ENCODE measurements at regions not wholly inside any gene's neighbourhood (a gene's known extent, or its start where the extent isn't known, plus 50 kb on each side); places are given as distances from the start of the nearest gene placed in this dataset.

DNA sequence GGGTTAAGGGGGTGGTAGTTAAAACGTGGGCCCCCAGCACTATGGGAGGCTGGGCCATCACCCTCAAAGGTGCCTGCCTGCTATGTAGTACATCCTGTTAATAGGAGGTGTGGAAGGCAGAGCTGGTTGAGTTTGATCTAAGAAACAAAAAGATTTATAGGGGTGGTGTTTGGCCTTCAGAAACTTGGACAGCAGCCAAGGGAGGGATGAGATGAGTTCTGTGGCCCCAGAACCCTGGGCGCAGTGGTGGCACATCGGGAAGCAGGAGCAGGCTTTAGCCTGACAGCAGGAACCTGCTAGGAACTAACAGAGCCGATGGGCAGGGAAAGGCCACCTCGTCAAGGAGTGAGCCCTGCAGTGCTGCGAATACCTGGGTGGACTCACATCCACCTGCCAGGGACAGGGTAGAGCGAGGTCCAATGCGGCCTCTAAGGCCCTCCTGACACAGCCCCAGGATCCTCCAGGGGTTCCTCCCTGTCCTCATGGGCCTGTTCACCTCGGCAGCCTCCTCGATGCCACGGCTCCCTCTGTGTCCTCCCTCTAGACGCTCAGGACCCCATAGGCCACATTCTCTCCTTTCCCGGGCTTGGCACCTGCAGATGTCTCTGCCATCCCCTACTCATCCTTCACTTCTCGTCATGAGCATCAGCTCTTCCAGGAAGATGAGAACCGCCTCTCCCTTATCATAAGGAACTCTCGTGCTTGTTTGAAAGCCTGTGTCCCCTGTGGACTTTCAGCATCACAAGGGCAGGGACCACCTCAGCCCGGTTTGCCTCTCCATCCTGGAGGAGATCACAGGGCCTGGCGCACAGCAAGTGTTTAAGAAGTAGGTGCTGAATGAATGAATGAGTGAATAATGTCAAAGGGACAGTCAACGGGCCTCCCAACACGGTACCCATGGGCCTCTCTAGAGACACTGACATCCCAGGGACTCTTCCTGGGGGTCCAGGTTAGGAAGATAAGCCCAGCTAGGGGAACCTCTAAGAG is 103.5 kb upstream of the TNRC6C start:
- no peak for DNase-seq (ENCODE audit: low read depth)

DNA sequence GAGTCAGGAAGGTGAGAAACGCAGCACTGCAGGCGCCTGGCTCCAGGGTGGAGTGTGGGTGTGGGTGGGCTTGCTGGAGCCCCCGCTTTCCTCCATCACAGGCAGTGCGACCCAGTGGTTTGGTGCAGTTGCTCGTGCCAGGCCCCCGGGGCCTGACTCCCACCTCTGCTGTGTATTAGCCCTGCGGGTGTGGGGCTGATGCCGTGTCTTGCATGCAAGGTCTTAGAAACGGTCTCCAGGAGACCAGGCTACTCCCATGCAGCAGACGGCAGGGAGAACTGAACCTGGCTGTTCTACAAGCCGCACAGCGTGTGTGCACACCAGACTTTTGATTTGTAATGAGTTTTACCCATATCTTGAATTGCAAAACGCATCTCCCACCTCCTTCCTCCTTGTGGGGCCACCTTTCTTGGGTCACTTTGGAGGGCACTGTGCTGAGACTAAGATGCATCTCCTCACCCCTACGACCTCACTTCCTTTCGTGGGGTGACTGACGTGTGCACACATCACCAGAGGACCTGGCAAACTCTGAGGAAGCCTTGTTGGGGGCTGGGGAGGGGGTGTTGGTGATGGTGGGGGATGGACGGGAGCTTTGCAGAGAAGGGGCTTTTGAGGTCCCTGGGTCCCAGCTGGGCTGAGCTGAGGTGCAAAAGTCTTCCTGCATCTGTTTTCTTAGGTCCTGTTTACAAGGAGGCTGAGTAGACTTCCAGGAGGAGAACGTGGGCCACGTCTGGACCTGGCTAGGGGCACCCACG is 101.8 kb upstream of the TNRC6C start:
- no peak for DNase-seq (ENCODE audit: low read depth)

- DNase-seq (ENCODE audit: low read depth), result no peak
Measured at GRCh38 chr17:77857306-77857555, 101.3 kb upstream of the TNRC6C start.

GRCh38 chr17:77857613-77858012 is 100.9 kb upstream of the TNRC6C start:
- no peak for DNase-seq (ENCODE audit: low read depth)

DNA sequence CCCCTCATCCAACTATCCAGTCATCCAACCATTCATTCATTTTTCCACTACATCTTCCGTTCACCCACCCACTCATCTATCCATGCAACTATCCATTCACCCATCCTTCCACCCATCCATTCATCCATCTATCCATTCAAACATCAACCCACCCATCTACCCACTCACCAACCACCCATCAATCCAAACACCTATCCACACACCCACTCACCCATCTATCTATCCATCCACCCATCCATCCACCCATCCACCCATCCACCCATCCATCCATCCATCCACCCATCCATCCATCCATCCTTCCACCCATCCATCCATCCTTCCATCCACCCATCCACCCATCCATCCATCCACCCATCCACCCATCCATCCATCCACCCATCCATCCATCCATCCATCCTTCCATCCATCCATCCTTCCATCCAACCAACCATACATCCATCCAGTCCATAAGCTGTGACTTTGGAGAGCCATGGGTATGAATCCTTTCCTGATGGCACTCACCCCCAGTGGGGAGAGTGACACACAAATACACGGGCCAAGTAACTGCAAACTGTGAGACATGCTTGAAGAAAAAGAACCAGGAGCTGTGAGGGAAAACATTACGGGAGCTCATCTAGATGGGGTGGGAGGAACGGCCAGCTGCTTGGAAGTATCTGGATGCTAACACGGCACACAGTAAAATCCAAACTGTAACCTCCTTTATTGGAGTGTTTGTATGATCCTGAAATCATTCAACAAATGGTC is 100.0 kb upstream of the TNRC6C start:
- DNase-seq (ENCODE audit: low read depth), result no peak

GRCh38 chr17:77859035-77859810 is 99.3 kb upstream of the TNRC6C start:
- DNase-seq (ENCODE audit: low read depth), result no peak

DNA sequence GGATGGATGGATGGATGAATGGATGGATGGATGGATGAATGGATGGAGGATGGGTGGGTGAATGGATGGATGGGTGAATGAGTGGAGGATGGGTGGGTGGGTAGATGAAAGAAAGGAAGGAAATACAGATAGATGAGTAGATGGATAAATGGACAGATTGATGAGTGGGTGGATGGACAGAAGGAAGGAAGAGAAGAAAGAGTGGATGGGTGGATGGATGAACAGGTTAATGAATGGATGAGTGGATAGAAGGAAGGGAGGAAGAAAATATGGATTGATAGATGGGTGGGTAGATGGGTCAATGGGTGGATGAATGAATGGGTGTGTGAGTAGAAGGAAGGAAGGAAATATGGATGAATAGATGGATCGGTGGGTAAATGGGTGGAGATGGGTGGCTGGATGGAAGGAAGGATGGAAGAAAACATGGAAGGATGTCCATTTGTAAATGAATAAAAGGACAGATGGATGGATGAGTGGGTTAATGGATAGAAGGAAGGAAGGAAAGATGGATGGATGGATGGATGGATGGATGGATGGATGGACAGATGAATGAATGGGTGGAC is 97.3 kb upstream of the TNRC6C start:
- DNase-seq (ENCODE audit: low read depth), result no peak

DNA sequence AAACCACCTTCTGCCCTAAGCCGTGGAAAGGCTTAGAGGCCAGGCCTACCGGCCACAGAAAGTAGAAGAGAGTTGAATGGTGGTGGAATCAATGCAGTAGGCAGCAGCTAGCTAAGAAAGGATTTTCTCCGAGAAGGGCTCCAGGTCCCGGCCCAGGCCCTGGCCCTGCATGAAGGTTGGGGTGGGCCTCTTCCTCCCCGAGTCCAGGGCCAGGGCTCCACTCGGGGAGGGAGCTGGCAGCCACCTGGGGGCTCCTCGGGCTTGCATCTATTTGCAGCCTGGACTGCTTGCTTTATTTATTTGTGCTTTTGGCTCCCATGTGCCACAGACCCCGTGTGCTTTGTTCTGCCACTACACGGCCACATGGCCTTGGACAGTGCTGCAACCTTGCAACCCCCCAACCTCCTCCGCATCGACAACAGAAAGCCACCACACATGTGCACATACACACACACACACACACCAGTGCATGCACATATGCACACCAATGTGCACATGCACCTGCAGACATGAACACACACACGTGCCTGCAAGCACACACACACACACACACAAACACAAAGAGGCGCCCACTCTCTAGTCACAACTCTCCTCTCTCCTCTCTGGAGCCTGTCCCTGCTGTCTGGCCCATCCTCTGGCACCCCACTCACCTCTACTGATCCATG is 96.4 kb upstream of the TNRC6C start:
- DNase-seq (ENCODE audit: low read depth), result no peak

DNA sequence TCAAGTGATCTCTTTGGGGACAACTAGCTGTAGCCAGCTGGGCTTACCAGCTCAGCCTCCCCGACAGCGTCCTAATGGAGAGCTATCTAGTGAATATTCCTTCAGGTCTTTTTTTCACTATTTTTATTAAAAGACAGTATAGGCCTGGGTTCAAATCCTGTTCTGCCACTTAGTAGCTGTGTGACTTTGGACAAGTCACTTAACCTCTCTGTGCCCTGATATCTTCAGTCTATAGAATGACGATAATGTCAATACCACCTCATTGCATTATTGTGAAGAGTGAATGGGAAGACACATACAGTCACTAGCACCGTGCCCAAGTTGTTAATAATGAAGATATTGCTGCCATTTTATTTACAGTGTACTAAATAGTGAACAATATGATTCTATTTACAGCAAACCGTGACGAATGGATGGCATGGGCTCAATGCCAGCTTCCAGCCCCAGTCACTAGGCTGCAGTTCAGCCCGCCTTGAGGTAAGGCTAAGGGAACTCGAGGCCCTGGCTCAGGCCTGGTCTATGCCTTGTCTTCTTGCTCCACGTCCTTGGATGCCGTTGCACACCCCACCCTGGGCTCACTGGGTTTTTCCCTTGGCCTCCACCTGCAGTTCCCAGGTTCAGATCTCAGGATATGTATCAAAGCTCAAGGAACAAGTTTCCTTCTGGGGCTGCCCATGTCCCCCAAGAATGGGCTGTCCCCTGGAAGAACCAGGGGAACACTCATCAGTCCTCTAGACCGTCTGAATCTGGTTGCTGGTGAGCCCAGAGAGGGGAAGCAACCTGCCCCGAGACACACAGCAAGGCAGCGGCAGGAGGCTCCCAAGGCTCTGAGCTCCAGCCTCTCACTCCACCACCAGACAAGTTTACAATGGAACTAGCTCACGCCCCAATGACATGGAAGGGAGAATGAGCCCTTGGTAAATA is 95.4 kb upstream of the TNRC6C start:
- no peak for DNase-seq (ENCODE audit: low read depth)

DNA sequence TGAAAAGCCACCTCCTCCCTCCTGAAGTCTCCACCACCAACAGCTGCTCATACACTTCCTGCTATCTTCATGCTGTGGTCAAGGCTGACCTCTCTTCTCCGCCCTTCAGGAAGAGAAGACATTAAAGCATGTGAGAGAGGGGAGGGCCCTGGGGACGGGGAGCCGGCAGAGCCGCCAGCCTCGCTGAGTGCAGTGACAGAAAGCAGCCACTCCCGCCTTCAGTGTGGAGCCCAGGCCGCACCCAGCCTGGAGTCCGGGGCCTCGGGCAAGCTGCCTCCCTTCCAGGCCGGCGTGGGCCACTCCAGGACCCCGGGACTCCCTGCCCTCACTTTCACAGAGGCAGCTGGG is 94.7 kb upstream of the TNRC6C start:
- DNase-seq (ENCODE audit: low read depth), result no peak

GRCh38 chr17:77864234-77865111 is 94.0 kb upstream of the TNRC6C start:
- no peak for DNase-seq (ENCODE audit: low read depth)

GRCh38 chr17:77865112-77865611 is 93.3 kb upstream of the TNRC6C start:
- no peak for DNase-seq (ENCODE audit: low read depth)

- DNase-seq (ENCODE audit: low read depth), result no peak
Measured at GRCh38 chr17:77865716-77866115, 92.8 kb upstream of the TNRC6C start.

DNA sequence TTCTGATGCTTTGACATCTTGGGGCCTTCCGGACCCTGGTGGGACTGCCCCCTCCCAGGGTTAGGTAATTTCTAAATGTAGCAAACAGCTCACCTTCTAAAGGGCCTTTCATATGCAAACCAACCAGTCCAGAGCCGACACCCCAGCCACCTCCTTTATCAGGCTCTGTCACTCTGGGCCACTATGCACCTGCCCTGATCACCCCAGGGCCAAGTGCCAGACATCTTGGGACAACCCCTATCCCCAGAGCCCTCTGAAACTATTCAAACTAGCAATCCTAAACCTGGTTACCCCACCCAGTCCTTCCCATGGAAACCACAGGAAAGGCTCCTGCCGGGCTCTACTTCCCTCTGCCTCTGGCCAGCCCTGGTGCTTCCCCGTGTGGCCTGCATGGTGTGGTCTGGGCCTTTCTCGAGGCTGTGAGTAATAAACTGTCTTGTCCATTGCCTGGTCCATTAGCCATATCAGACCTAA is 91.2 kb upstream of the TNRC6C start:
- DNase-seq (ENCODE audit: low read depth), result no peak

DNA sequence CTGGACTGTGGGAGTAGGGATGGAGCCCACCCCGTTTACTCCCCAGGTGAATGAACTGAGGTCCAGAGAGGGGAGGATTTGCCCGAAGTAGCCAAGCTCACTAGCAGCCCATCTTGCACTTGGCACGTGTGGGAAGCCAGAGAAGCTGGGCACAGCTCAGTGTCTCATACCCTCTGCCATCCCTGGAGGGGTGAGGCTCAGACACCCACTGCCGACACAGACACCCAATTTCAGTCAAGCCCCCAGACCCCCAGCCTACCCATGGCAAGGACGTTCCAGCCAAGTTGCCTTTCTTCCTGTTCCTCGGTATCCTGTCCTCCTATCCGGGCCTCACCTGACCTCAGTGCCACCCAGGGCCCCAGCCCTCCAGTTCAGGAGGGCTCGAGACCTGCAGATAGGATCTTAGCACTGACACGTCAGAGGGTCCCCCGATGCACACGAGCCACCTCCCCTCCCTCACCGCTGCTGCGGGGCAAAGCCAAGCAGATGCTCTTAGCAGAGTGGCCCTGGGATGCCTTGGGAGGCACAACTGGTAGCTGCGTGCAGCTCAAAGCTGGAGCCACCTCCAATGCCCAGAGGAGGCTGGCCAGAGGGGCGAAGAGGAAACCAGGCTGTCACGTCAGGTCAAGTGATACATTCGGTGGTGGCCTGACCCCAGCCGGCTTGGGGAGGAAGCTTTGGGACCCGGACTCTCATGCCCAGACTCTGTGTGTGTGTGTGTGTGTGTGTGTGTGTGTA is 90.4 kb upstream of the TNRC6C start:
- DNase-seq (ENCODE audit: low read depth), result no peak

GRCh38 chr17:77869041-77869599 is 89.4 kb upstream of the TNRC6C start:
- no peak for DNase-seq (ENCODE audit: low read depth)

DNA sequence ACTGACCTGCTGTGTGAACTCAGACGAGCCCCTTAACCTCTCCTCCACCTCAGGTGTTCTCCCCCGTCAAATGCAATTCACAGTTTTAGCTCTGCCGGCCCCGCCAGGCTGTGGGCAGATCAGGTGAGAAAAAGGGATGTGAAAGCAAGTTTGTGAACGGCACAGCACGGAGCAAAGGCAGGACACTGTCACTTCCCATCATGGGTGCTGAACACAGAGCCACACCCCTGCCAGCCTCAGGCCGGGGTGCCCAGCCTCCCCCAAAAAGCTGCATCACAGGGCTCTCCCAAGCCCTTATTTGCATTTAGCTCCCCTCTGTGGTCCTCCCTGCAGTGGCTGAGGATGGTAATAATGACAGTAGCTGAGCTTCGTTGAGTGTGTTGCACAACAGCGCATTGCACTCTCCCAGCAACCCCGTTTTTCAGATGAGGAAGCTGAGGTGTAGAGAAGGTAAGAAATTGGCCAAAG is 88.8 kb upstream of the TNRC6C start:
- no peak for DNase-seq (ENCODE audit: low read depth)

GRCh38 chr17:77872199-77872598 is 86.3 kb upstream of the TNRC6C start:
- DNase-seq (ENCODE audit: low read depth), result no peak
